ENCODE measurements at regions not wholly inside any gene's neighbourhood (a gene's known extent, or its start where the extent isn't known, plus 50 kb on each side); places are given as distances from the start of the nearest gene placed in this dataset.

DNA sequence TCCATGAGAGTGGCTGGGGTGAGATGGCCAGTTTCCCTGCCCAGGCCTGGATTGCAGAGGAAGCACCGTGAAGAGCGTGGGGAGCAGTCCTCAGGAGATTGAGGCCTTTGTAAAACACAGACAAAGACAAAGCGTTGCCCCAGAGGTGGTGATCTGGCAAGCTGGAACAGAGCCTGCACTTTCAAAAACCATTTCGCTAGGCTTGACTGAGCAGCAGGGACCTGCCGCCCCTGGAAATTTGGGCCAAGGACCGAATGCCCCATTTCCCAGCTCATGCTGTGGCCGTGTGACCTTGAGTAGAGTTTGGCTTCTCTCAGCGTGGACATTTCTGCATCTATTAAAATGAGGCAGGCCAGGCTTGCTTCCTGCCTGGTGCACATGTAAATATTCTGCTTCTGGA is 381.4 kb downstream of the BCOR start:
- no peak for ATAC-seq
- intact Hi-C loops (cut with DNase I), result no loop called here
- Histone ChIP-seq H3K9me3 (no peaks in the 10 kb centered on the region), H3K36me3 (no peaks in the 10 kb centered on the region), H3K4me1 (peaks cover 0 to 5% (median 0%) of the 10 kb centered on the region in 9 donors), H3K4me3 (no peak overlapping the region), H3K27me3 (no peaks in the 10 kb centered on the region), H3K27ac (no peak overlapping the region)
- TF ChIP-seq, protein P1, sequence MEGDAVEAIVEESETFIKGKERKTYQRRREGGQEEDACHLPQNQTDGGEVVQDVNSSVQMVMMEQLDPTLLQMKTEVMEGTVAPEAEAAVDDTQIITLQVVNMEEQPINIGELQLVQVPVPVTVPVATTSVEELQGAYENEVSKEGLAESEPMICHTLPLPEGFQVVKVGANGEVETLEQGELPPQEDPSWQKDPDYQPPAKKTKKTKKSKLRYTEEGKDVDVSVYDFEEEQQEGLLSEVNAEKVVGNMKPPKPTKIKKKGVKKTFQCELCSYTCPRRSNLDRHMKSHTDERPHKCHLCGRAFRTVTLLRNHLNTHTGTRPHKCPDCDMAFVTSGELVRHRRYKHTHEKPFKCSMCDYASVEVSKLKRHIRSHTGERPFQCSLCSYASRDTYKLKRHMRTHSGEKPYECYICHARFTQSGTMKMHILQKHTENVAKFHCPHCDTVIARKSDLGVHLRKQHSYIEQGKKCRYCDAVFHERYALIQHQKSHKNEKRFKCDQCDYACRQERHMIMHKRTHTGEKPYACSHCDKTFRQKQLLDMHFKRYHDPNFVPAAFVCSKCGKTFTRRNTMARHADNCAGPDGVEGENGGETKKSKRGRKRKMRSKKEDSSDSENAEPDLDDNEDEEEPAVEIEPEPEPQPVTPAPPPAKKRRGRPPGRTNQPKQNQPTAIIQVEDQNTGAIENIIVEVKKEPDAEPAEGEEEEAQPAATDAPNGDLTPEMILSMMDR (IDR thresholded peaks at IDR 0.05), result no peak
- 89 to 95% methylated on average over 8 of the region's 8 CpGs for WGBS, 2 donors
- no peak for DNase-seq

DNA sequence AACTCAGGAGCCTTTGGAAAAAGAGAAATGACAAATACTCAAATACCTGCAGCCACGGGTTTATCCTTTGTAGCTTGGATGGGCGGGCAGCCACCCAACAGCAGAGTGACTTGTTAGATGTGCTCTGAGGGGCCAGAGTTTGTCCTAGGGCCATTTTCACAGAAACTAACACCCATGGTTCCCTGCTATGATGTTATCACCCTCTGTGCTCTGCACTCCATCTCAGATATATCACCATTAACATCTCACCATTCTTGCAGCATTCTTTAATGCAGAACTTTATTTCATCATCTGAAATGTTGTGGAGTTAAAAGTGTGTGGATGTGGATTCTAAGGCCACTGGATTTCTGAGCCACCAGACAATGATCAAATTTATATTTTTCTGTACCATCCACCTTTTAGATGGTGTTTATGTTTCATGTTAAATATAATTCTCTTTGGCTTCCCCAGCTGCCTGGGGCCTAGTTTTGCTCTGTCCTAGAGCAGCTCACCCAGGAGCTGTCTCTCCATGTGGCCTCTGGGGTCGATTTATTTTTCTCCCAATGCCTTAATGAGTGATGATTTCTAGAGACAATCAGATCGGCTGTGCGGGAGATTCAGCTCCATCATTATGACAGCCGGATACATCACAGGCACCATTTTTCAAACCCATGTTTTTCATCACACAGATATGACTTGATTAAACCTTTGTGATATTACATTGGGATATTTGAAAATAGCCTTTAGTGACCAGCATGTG is 380.8 kb downstream of the BCOR start:
- Histone ChIP-seq H3K27ac (no peak overlapping the region), H3K9me3 (no peaks in the 10 kb centered on the region), H3K4me1 (peaks cover 0 to 11% (median 0%) of the 10 kb centered on the region in 9 donors), H3K36me3 (no peaks in the 10 kb centered on the region), H3K27me3 (no peaks in the 10 kb centered on the region), H3K4me3 (no peak overlapping the region)
- intact Hi-C loops (cut with DNase I), result no loop called here
- DNase-seq, result no peak
- TF ChIP-seq, protein P1 (IDR thresholded peaks at IDR 0.05), result no peak
- WGBS, 2 donors, result 90% methylated on average over 6 of the region's 6 CpGs
- no peak for ATAC-seq

DNA sequence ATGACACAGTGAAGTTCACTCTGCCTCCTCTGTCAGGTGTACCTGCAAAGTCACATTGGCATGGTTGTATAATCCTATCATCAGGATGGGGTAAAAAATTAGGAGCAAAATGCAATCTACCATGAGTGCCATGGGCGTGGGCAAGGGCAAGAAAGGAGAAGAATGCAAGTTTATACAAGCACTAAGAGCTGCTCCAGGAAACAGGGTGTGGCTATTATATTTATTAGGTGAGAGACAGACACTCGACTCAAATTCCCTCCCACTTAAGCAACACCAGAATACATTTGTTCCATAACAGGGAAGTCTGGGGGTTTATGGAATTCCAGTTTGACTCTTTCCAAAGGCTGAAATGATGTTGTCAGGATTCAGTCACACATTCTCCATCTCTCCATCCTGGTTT is 378.8 kb downstream of the BCOR start:
- Histone ChIP-seq H3K27me3 (peaks cover 0 to 12% (median 0%) of the 10 kb centered on the region in 7 donors), H3K4me3 (no peak overlapping the region), H3K4me1 (peaks cover 0 to 16% (median 0%) of the 10 kb centered on the region in 9 donors), H3K27ac (no peak overlapping the region), H3K9me3 (no peaks in the 10 kb centered on the region), H3K36me3 (no peaks in the 10 kb centered on the region)
- WGBS, 2 donors, result 76 to 81% methylated on average over 2 of the region's 2 CpGs
- DNase-seq, result no peak
- TF ChIP-seq, protein P1 (IDR thresholded peaks at IDR 0.05), result no peak
- intact Hi-C loops (cut with DNase I), result no loop called here
- no peak for ATAC-seq

DNA sequence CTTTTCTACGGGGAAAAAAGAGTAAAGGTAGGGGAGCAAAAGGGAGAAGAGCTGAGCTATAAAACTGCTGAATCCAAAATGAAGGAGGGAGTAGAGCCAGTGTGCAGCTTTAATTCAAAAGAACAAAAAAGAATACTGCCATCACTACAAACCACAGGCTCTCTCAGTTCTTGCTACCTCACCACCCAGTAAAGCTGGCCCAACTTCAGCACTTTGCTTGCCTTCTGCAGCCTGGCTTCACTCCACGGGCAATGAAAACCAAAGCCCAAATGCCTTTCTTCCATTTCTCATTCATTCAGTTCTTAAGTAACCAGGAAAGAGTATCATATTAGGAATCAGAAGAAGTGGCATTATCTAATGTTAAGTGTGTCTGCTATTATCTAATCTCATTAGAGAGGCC is 376.8 kb downstream of the BCOR start:
- Histone ChIP-seq H3K9me3 (no peaks in the 10 kb centered on the region), H3K4me3 (no peak overlapping the region), H3K27ac (no peak overlapping the region), H3K27me3 (peaks cover 0 to 12% (median 0%) of the 10 kb centered on the region in 7 donors), H3K4me1 (peaks cover 0 to 16% (median 0%) of the 10 kb centered on the region in 9 donors), H3K36me3 (no peaks in the 10 kb centered on the region)
- WGBS, 2 donors, result 82 to 89% methylated on average over 2 of the region's 2 CpGs
- DNase-seq (no peak), ATAC-seq (no peak)
- intact Hi-C loops (cut with DNase I), result no loop called here
- TF ChIP-seq, protein P1 (IDR thresholded peaks at IDR 0.05), result no peak

Data from heart right ventricle (tissue), 16 donors.